ENCODE measurements at regions not wholly inside any gene's neighbourhood (a gene's known extent, or its start where the extent isn't known, plus 50 kb on each side); places are given as distances from the start of the nearest gene placed in this dataset.

DNA sequence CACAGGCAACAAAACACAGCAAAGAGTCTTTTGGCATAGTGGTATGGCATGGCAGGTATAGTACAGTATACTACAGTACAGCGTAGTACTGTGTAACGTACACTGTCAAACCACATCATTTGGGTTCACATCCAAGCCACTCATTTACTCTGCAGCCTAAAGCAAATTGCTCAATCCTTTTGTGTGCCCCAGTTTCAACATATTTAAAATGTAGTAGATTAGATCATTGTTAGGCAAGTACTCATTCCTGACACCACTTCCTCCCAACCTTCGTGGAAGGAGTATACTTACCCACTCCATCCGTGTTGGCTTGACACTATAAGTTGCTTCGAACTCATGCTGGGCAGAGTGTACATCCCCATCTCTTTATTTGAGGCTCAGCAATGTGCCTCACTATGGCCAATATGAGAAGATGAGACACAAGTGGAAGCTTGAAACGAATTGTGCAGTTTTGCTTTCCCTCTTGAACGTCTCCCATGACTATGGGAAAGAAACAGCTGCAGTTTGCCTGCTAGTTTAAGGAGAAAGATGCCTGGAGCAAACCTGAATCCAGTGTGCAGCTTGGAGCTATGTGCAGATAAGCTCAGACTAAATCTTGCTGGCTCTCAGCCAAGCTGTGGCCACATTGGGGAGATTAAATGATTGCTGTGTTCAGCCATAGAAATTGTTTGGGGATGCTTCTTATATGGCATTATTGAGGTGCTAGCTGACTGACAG lies 85.7 kb upstream of the TBL1X start:
- TF ChIP-seq, protein P1, sequence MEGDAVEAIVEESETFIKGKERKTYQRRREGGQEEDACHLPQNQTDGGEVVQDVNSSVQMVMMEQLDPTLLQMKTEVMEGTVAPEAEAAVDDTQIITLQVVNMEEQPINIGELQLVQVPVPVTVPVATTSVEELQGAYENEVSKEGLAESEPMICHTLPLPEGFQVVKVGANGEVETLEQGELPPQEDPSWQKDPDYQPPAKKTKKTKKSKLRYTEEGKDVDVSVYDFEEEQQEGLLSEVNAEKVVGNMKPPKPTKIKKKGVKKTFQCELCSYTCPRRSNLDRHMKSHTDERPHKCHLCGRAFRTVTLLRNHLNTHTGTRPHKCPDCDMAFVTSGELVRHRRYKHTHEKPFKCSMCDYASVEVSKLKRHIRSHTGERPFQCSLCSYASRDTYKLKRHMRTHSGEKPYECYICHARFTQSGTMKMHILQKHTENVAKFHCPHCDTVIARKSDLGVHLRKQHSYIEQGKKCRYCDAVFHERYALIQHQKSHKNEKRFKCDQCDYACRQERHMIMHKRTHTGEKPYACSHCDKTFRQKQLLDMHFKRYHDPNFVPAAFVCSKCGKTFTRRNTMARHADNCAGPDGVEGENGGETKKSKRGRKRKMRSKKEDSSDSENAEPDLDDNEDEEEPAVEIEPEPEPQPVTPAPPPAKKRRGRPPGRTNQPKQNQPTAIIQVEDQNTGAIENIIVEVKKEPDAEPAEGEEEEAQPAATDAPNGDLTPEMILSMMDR (IDR thresholded peaks at IDR 0.05; ENCODE audit: borderline replicate concordance, extremely low read depth, low read length, poor library complexity, severe bottlenecking) = no peak
- no peak for TF ChIP-seq EZH2 (IDR thresholded peaks at IDR 0.05; ENCODE audit: borderline replicate concordance, low read depth, low read length, severe bottlenecking)
